Body of pancreas (tissue), 4 donors: ENCODE measurements at regions not wholly inside any gene's neighbourhood (a gene's known extent, or its start where the extent isn't known, plus 50 kb on each side); places are given as distances from the start of the nearest gene placed in this dataset. TPM values are rescaled to one million over a fixed set of nuclear protein-coding genes. Genes with fewer than 3 reads are reported as not detected.

Experiments used
- ATAC-seq: fragments of 150-250 bp; one replicate; pipeline ENCODE4 v1.9.1; 2016
- DNase-seq, 4 donors: peaks; one replicate each; pipeline ENCODE4 v3.0.0-alpha.2; 2019
- H3K27ac ChIP-seq, 4 donors: fragments of 200-600 bp; sonication (generic); 1 replicate in 3 of 4; 2 replicates in 1 of 4; pipeline versions ENCODE4 v1.5.1 to v1.6.1; 2016 to 2019; ENCODE audit warnings: mild to moderate bottlenecking in 1 of 4, mixed read lengths in 1 of 4, moderate library complexity in 1 of 4
- H3K27me3 ChIP-seq, 2 donors: fragments of 200-600 bp; sonication (generic); one replicate each; pipeline ENCODE4 v1.6.0; 2016; ENCODE audit warnings: mild to moderate bottlenecking in 1 of 2
- H3K36me3 ChIP-seq, 2 donors: fragments of 200-600 bp; sonication (generic); replicated peaks in 1 of 2; 2 replicates each; pipeline ENCODE4 v1.5.1; 2016; ENCODE audit warnings: low read depth in 2 of 2; ENCODE audit not compliant: insufficient read depth in 1 of 2
- H3K4me1 ChIP-seq: fragments of 200-600 bp; sonication (generic); one replicate; pipeline ENCODE4 v1.6.0; 2016
- H3K4me3 ChIP-seq, 2 donors: fragments of 200-600 bp; sonication (generic); 1 replicate in 1 of 2; 2 replicates in 1 of 2; pipeline ENCODE4 v1.5.1; 2016 to 2019
- H3K9me3 ChIP-seq, 3 donors: fragments of 200-600 bp; sonication (generic); 1 replicate in 2 of 3; 2 replicates in 1 of 3; pipeline ENCODE4 v1.5.1; 2016
- CTCF ChIP-seq, 7 experiments: fragments of 450-650 bp in 4 of 7; fragments of 200-600 bp in 3 of 7; sonication (generic) in 3 of 7; IDR thresholded peaks; one replicate each; pipeline ENCODE4 v1.5.1; 2016 to 2019; ENCODE audit warnings: antibody characterized with exemption in 7 of 7
- POLR2A ChIP-seq, 3 donors: fragments of 450-650 bp; IDR thresholded peaks; one replicate each; pipeline ENCODE4 v1.6.1; 2016; ENCODE audit warnings: antibody characterized with exemption in 3 of 3, mild to moderate bottlenecking in 2 of 3
- WGBS, 2 donors: methylation state at CpG; one replicate each; pipeline ENCODE4 v1.1.5; 2017; 5-methylcytosine and 5-hydroxymethylcytosine counted together
- intact Hi-C: fragments of 100-400 bp; cut with DNase I; formaldehyde crosslinking; loops from one replicate; pipeline ENCODE4 v1.15.1; 2023
- microRNA-seq, 2 donors: library from miRNA; unstranded; fragments of <30 nt; microRNA quantifications; one replicate each; pipeline ENCODE4, GENCODE V29; 2016; ENCODE audit warnings: borderline number of aligned reads in 2 of 2, borderline replicate concordance in 2 of 2
- small RNA-seq: library from RNA; depleted of rRNA; stranded (forward); fragments of <200 nt; gene quantifications from one replicate; pipeline ENCODE3, GENCODE V24; 2016

- DNase-seq (no peak), ATAC-seq (no peak)
- no peaks in the 10 kb centered on the region for H3K4me1 ChIP-seq
- H3K4me3 ChIP-seq, result no peak overlapping the region
- WGBS, 2 donors, result 64 to 67% methylated on average over 4 of the region's 4 CpGs
- intact Hi-C loops, result no loop called here
- no peaks in the 10 kb centered on the region for H3K36me3 ChIP-seq
- no peaks in the 10 kb centered on the region for H3K27me3 ChIP-seq
- H3K9me3 ChIP-seq, result no peaks in the 10 kb centered on the region
- TF ChIP-seq POLR2A (IDR thresholded peaks at IDR 0.05) (no peak), CTCF (IDR thresholded peaks at IDR 0.05) (no peak)
- no peak overlapping the region for H3K27ac ChIP-seq
These were observed 62.4 kb upstream of the SKOR2 start for GRCh38 chr18:47313901-47314300.

- H3K36me3 ChIP-seq, result no peaks in the 10 kb centered on the region
- no peak for TF ChIP-seq POLR2A (IDR thresholded peaks at IDR 0.05)
- TF ChIP-seq CTCF (IDR thresholded peaks at IDR 0.05), result no peak
- H3K27me3 ChIP-seq, result no peaks in the 10 kb centered on the region
- DNase-seq (no peak), ATAC-seq (no peak)
- H3K9me3 ChIP-seq, result no peaks in the 10 kb centered on the region
- H3K4me3 ChIP-seq, result no peak overlapping the region
- WGBS, 2 donors, result 90 to 100% methylated on average over 2 of the region's 2 CpGs
- no peaks in the 10 kb centered on the region for H3K4me1 ChIP-seq
- intact Hi-C loops, result no loop called here
- no peak overlapping the region for H3K27ac ChIP-seq
These were observed 60.1 kb upstream of the SKOR2 start for GRCh38 chr18:47311585-47311984.

Small RNAs in the stretch of these regions (microRNA-seq; reads per million reads assigned to microRNA genes)
- 0 reads per million in 2 donors for gene MIR4527

Small RNAs in the stretch of these regions (small RNA-seq; reads per million reads assigned to genes)
- gene MIR4527, result not detected
